Ectodermal cell (in vitro differentiated cells): ENCODE measurements at regions not wholly inside any gene's neighbourhood (a gene's known extent, or its start where the extent isn't known, plus 50 kb on each side); places are given as distances from the start of the nearest gene placed in this dataset.

ENCODE experiments used
- H3K27ac ChIP-seq: 2 replicates; pipeline ENCODE4 v1.7.0; 2013; ENCODE audit warnings: mild to moderate bottlenecking, low read depth, low read length; ENCODE audit not compliant: insufficient read depth, poor library complexity, severe bottlenecking
- H3K27me3 ChIP-seq: 2 replicates; pipeline ENCODE4 v1.7.0; 2013; ENCODE audit warnings: mild to moderate bottlenecking, low read length; ENCODE audit not compliant: insufficient read depth, control insufficient read depth, poor library complexity, severe bottlenecking
- H3K36me3 ChIP-seq: one replicate; pipeline ENCODE4 v1.7.0; 2013; ENCODE audit warnings: low read length; ENCODE audit not compliant: control insufficient read depth, insufficient read depth
- H3K4me1 ChIP-seq: one replicate; pipeline ENCODE4 v1.7.0; 2013; ENCODE audit warnings: low read length; ENCODE audit not compliant: control insufficient read depth, insufficient read depth
- H3K4me3 ChIP-seq: 2 replicates; pipeline ENCODE4 v1.7.0; 2013; ENCODE audit warnings: low read depth, low read length, control low read depth; ENCODE audit not compliant: insufficient read depth
- H3K9me3 ChIP-seq: 2 replicates; pipeline ENCODE4 v1.7.0; 2013; ENCODE audit warnings: mild to moderate bottlenecking, low read length, moderate library complexity; ENCODE audit not compliant: control insufficient read depth
- WGBS, 2 experiments: methylation state at CpG; one replicate each; pipeline ENCODE4 v1.1.7; 2013; ENCODE audit warnings: missing lambda C conversion rate in 2 of 2; 5-methylcytosine and 5-hydroxymethylcytosine counted together

DNA sequence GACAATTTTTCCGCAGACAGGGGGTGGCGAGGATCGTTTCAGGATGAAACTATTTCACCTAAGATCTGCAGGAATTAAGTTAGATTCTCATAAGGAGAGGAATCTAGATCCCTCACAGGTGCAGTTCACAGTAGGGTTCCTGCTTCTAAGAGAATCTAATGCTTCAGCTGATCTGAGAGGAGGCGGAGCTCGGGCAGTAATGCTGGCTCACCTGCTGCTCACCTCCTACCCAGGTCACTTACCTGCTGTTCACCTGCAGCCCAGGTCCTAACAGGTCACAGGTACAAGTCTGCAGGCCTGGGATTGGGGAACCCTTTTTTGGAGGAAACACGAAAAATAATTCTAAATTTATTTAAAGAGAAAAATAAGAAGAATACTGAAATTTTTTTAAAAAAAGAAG lies 406.8 kb downstream of the MCTP2 start:
- WGBS, 2 experiments = 75% methylated on average over 5 of the region's 6 CpGs
- Histone ChIP-seq H3K27me3 (no peaks in the 10 kb centered on the region), H3K4me3 (no peak overlapping the region), H3K4me1 (no peaks in the 10 kb centered on the region), H3K27ac (no peak overlapping the region), H3K9me3 (no peaks in the 10 kb centered on the region), H3K36me3 (no peaks in the 10 kb centered on the region)

- WGBS, 2 experiments = 96 to 100% methylated on average over 1 to 4 of the region's 4 CpGs
- no peak overlapping the region for H3K4me3 ChIP-seq
- H3K9me3 ChIP-seq = no peaks in the 10 kb centered on the region
- H3K36me3 ChIP-seq = no peaks in the 10 kb centered on the region
- no peaks in the 10 kb centered on the region for H3K4me1 ChIP-seq
- H3K27ac ChIP-seq = no peak overlapping the region
- H3K27me3 ChIP-seq = no peaks in the 10 kb centered on the region
Measured at GRCh38 chr15:94639701-94640100, 408.3 kb downstream of the MCTP2 start.

DNA sequence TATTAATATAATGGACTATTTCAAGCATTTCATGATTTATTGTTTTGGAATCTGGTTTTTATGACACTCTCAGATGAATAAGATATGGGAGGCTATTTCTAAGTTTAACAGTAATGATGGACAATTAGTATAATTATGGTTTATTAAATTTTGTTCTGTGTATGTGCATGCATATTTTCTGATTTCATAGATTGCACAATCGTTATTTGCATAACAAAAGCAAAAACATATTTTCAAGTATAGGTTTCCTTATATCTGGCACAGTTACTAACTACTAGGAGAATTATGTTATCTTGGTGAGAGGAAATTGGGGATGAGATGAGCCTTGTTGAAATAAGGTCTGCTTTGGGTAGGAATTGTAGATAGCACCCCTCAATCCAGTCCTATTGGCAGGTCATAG lies 413.1 kb downstream of the MCTP2 start:
- no CpG with 5 or more reads among the region's 1 CpG for WGBS, 2 experiments
- no peak overlapping the region for H3K27ac ChIP-seq
- no peaks in the 10 kb centered on the region for H3K27me3 ChIP-seq
- no peaks in the 10 kb centered on the region for H3K36me3 ChIP-seq
- no peak overlapping the region for H3K4me3 ChIP-seq
- no peaks in the 10 kb centered on the region for H3K4me1 ChIP-seq
- H3K9me3 ChIP-seq = no peaks in the 10 kb centered on the region

DNA sequence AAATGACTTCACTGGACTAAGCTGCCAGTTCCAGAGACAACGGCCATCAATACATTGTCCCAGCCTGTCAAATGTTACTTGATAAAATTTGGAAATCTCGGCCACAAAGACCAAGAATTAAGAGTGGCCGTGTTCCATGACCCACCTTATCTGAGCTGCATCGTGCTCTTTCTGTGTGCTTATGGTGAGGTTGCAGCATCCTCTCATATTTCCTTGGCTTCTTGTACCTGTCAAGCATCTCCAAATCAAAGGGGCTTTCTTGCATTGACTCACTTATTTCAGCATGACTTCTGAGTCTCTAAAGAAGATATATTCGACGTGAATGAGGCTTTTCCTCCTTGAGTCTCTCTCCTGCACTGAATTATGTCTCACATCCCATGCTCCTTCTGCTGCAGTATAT lies 421.7 kb downstream of the MCTP2 start:
- Histone ChIP-seq H3K36me3 (no peaks in the 10 kb centered on the region), H3K4me3 (no peak overlapping the region), H3K9me3 (no peaks in the 10 kb centered on the region), H3K4me1 (no peaks in the 10 kb centered on the region), H3K27ac (no peak overlapping the region), H3K27me3 (no peaks in the 10 kb centered on the region)
- 90 to 93% methylated on average over 6 of the region's 6 CpGs for WGBS, 2 experiments

DNA sequence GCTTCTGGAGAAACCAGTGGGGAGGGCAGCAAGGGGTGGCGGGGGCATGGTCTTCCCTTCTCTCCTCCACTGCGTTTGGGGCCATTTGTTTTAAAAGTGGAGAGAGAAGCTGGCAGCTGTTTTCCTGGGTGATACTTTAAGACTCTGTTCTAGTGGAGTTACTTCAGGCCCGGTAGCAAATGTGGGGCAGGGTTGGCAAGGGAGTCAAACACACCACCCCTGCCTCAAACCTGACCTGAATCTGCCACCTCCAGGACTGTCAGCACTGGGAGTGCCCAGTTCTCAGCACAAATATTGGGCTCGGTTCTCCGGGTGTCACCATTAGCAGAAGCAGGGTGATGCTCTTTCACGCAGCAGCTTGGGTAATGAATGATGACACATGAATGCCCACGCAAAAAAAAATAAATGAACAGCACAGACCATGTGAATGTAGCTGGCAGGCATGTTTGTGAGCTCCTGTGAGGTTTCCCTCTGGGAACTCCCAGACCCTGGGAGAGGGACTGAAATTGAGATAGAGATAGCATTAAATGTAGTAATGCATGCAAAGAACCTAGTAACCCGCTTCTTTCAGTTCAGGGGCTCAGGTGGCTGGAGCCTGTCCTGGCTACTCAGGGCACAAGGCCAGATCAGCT lies 424.0 kb downstream of the MCTP2 start:
- Histone ChIP-seq H3K9me3 (no peaks in the 10 kb centered on the region), H3K27ac (no peak overlapping the region), H3K4me3 (no peak overlapping the region), H3K36me3 (no peaks in the 10 kb centered on the region), H3K27me3 (no peaks in the 10 kb centered on the region), H3K4me1 (no peaks in the 10 kb centered on the region)
- 95 to 99% methylated on average over 8 of the region's 8 CpGs for WGBS, 2 experiments

- Histone ChIP-seq H3K36me3 (no peaks in the 10 kb centered on the region), H3K4me3 (no peak overlapping the region), H3K27ac (no peak overlapping the region), H3K4me1 (no peaks in the 10 kb centered on the region), H3K27me3 (no peaks in the 10 kb centered on the region), H3K9me3 (no peaks in the 10 kb centered on the region)
- 82 to 84% methylated on average over 7 of the region's 7 CpGs for WGBS, 2 experiments
Measured at GRCh38 chr15:94665676-94666441, 434.5 kb downstream of the MCTP2 start.

DNA sequence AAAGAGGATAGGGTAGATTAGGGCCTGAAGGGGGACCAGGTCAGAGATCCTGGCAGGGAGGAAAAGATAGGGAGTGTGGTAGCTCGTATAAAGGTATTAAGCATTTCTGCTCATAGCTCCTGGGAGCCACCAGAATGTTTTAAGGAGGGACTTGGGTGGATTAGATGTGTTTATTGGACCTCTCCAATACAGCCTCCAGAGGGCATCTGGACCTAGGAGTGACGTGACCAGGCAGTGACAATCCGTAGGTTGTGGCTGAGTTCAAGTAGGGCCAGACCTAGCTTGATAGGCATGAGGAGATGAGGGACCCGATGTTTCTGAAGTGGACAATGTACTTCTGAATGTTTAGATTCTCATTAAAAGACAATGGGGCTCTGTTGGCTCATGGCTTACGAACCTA lies 435.2 kb downstream of the MCTP2 start:
- no peaks in the 10 kb centered on the region for H3K36me3 ChIP-seq
- no peaks in the 10 kb centered on the region for H3K4me1 ChIP-seq
- H3K27me3 ChIP-seq = no peaks in the 10 kb centered on the region
- H3K27ac ChIP-seq = no peak overlapping the region
- no peak overlapping the region for H3K4me3 ChIP-seq
- H3K9me3 ChIP-seq = no peaks in the 10 kb centered on the region
- WGBS, 2 experiments = 94% methylated on average over 5 of the region's 5 CpGs

GRCh38 chr15:94667109-94667508 lies 435.7 kb downstream of the MCTP2 start:
- Histone ChIP-seq H3K36me3 (no peaks in the 10 kb centered on the region), H3K4me1 (no peaks in the 10 kb centered on the region), H3K9me3 (no peaks in the 10 kb centered on the region), H3K4me3 (no peak overlapping the region), H3K27ac (no peak overlapping the region), H3K27me3 (no peaks in the 10 kb centered on the region)
- 95 to 96% methylated on average over 5 of the region's 5 CpGs for WGBS, 2 experiments

DNA sequence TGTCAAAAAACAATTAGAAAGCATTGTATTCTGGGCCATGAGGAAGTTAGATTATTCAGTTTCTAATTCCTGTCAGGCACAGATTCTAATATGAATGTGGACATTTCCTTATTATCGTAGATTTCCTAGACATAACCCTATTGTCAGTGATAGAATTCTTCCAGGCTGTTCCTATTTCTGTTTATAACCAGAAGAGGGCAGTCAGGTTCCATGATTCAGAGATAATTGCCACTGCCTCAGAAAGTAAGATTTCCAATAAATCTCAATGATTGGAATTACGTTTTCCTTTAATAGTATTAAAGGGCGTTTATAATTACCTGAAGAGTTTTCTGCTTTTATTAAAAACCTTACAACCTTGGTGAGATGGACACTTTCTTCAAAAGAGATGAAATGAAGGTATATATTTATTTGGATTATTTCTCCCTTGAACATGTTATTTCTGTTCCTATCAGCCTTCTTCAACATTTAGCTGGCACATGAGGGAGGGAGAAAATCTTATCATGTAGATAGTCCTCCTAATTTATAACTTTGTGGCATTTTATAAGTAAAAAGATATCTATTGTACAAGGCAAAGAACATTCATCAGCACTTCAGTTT lies 439.2 kb downstream of the MCTP2 start:
- no peak overlapping the region for H3K4me3 ChIP-seq
- H3K27me3 ChIP-seq = no peaks in the 10 kb centered on the region
- no peak overlapping the region for H3K27ac ChIP-seq
- no peaks in the 10 kb centered on the region for H3K4me1 ChIP-seq
- H3K9me3 ChIP-seq = no peaks in the 10 kb centered on the region
- 49 to 100% methylated on average over 1 to 2 of the region's 3 CpGs for WGBS, 2 experiments
- H3K36me3 ChIP-seq = no peaks in the 10 kb centered on the region

GRCh38 chr15:94671858-94672532 lies 440.6 kb downstream of the MCTP2 start:
- Histone ChIP-seq H3K9me3 (no peaks in the 10 kb centered on the region), H3K27me3 (no peaks in the 10 kb centered on the region), H3K4me3 (peak overlapping the region; percentile 2), H3K4me1 (no peaks in the 10 kb centered on the region), H3K27ac (peak overlapping the region; percentile 3), H3K36me3 (no peaks in the 10 kb centered on the region)
- 34 to 43% methylated on average over 8 of the region's 8 CpGs for WGBS, 2 experiments
